HEK293T (cell line): ENCODE measurements at regions not wholly inside any gene's neighbourhood (a gene's known extent, or its start where the extent isn't known, plus 50 kb on each side); places are given as distances from the start of the nearest gene placed in this dataset.
"Not testable (repeated sequence)": the region's sequence is repeated elsewhere in the genome, so short reads cannot be mapped to it uniquely, and the experiment has no call there.

Experiments
- CTCF ChIA-PET: fragments of 350-600 bp; formaldehyde crosslinking; extraction: SDS; loops from one replicate; lab custom pipeline; 2021; ENCODE audit warnings: antibody characterized with exemption, inconsistent platforms; lab: Yijun Ruan, JAX
- POLR2A ChIA-PET: fragments of 350-600 bp; formaldehyde crosslinking; extraction: SDS; loops from one replicate; lab custom pipeline; 2020; ENCODE audit warnings: antibody characterized with exemption, inconsistent platforms; lab: Yijun Ruan, JAX
- DNase-seq: peaks from one replicate; pipeline ENCODE4 v3.0.0; 2012; ENCODE audit warnings: mixed read lengths; ENCODE audit errors: extremely low spot score
- ARNT ChIP-seq: fragments of 450-650 bp; IDR thresholded peaks from 2 replicates; pipeline ENCODE4 v1.6.1; 2017; ENCODE audit warnings: mild to moderate bottlenecking
- BHLHE40 ChIP-seq: fragments of 450-650 bp; IDR thresholded peaks from 2 replicates; pipeline ENCODE4 v1.6.1; 2016; ENCODE audit warnings: mild to moderate bottlenecking, moderate library complexity, borderline replicate concordance
- CTBP1 ChIP-seq: fragments of 450-650 bp; IDR thresholded peaks from 2 replicates; pipeline ENCODE4 v1.6.1; 2016; ENCODE audit warnings: borderline replicate concordance
- ELF4 ChIP-seq: fragments of 450-650 bp; IDR thresholded peaks from 2 replicates; pipeline ENCODE4 v1.6.1; 2017; ENCODE audit warnings: antibody characterized with exemption
- FOXA1 ChIP-seq: fragments of 450-650 bp; IDR thresholded peaks from 2 replicates; pipeline ENCODE4 v1.6.1; 2016; ENCODE audit warnings: mild to moderate bottlenecking
- FOXK2 ChIP-seq: fragments of 450-650 bp; IDR thresholded peaks from 2 replicates; pipeline ENCODE4 v1.6.1; 2016; ENCODE audit warnings: mild to moderate bottlenecking
- FOXM1 ChIP-seq: fragments of 450-650 bp; IDR thresholded peaks from 2 replicates; pipeline ENCODE4 v1.6.1; 2017; ENCODE audit warnings: mild to moderate bottlenecking, borderline replicate concordance
- HDGF ChIP-seq: fragments of 450-650 bp; IDR thresholded peaks from 2 replicates; pipeline ENCODE4 v1.6.1; 2017; ENCODE audit warnings: antibody characterized with exemption, borderline replicate concordance
- L3MBTL2 ChIP-seq: fragments of 450-650 bp; conservative IDR thresholded peaks from 2 replicates; pipeline ENCODE4 v1.6.1; 2016; ENCODE audit warnings: mild to moderate bottlenecking
- LEF1 ChIP-seq: fragments of 450-650 bp; IDR thresholded peaks from 2 replicates; pipeline ENCODE4 v1.6.1; 2017; ENCODE audit warnings: mild to moderate bottlenecking, borderline replicate concordance
- NFRKB ChIP-seq: fragments of 450-650 bp; IDR thresholded peaks from 2 replicates; pipeline ENCODE4 v1.6.1; 2016; ENCODE audit warnings: mild to moderate bottlenecking, moderate library complexity
- SP1 ChIP-seq: fragments of 450-650 bp; IDR thresholded peaks from 2 replicates; pipeline ENCODE4 v1.6.1; 2017
- SUZ12 ChIP-seq: fragments of 450-650 bp; IDR thresholded peaks from 2 replicates; pipeline ENCODE4 v1.6.1; 2016; ENCODE audit warnings: mild to moderate bottlenecking
- TARDBP ChIP-seq: fragments of 450-650 bp; IDR thresholded peaks from 2 replicates; pipeline ENCODE4 v1.6.1; 2016
- ZNF384 ChIP-seq: fragments of 450-650 bp; IDR thresholded peaks from 2 replicates; pipeline ENCODE4 v1.6.1; 2016
- TF ChIP-seq, protein P1 (sequence below): fragments of 450-650 bp; IDR thresholded peaks from 2 replicates; pipeline ENCODE4 v1.6.1; 2016

GRCh38 chr3:139108253-139108969 is 63.7 kb upstream of the PRR23C start:
- DNase-seq = no peak
- ChIA-PET POLR2A (interaction anchor here (0.6 kb wide), 1 partner anchor 515 kb away, joined by 3 read pairs; no protein-coding TSS in a partner anchor), CTCF (no interaction called here)
- TF ChIP-seq TARDBP (no peak), FOXA1 (no peak), LEF1 (no peak), L3MBTL2 (no peak), SUZ12 (no peak), ARNT (no peak), BHLHE40 (no peak), FOXK2 (no peak), HDGF (no peak), FOXM1 (no peak), SP1 (no peak), ZNF384 (no peak)

- ChIA-PET CTCF (no interaction called here), POLR2A (no interaction called here)
- TF ChIP-seq ARNT (no peak), FOXK2 (no peak), TARDBP (no peak), FOXA1 (no peak), LEF1 (no peak), NFRKB (no peak), SP1 (no peak)
- TF ChIP-seq, protein P1, sequence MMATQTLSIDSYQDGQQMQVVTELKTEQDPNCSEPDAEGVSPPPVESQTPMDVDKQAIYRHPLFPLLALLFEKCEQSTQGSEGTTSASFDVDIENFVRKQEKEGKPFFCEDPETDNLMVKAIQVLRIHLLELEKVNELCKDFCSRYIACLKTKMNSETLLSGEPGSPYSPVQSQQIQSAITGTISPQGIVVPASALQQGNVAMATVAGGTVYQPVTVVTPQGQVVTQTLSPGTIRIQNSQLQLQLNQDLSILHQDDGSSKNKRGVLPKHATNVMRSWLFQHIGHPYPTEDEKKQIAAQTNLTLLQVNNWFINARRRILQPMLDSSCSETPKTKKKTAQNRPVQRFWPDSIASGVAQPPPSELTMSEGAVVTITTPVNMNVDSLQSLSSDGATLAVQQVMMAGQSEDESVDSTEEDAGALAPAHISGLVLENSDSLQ = no peak
- no peak for DNase-seq
Measured at GRCh38 chr3:139109271-139109670, 64.6 kb upstream of the PRR23C start.

- TF ChIP-seq FOXM1 (no peak), ARNT (no peak), BHLHE40 (no peak), LEF1 (no peak), HDGF (no peak), TARDBP (no peak), SUZ12 (no peak), FOXK2 (no peak), SP1 (no peak), NFRKB (no peak)
- TF ChIP-seq, protein P1 = no peak
- ChIA-PET CTCF (interaction anchor here (0.7 to 1.9 kb wide), 2 partner anchors 208 to 220 kb away, joined by 5 to 6 read pairs; no protein-coding TSS in a partner anchor), POLR2A (no interaction called here)
- DNase-seq = no peak
Measured at GRCh38 chr3:139110072-139110830, 65.6 kb upstream of the PRR23C start.

GRCh38 chr3:139110929-139111328 is 66.2 kb upstream of the PRR23C start:
- CTCF ChIA-PET = interaction anchor here (0.7 to 3.2 kb wide), 5 partner anchors 10 to 220 kb away, joined by 3 to 29 read pairs (median 6); no protein-coding TSS in a partner anchor
- DNase-seq, POLR2A ChIA-PET: not testable (repeated sequence)

- peak; percentile 67 for DNase-seq
- POLR2A ChIA-PET = no interaction called here
- CTCF ChIA-PET = interaction anchor here (0.5 to 3.2 kb wide), 17 partner anchors 9 to 233 kb away, joined by 3 to 29 read pairs (median 3); no protein-coding TSS in a partner anchor
- TF ChIP-seq TARDBP (no peak), SUZ12 (no peak), ZNF384 (no peak), FOXA1 (no peak), FOXK2 (no peak), L3MBTL2 (no peak), HDGF (no peak), BHLHE40 (no peak), FOXM1 (no peak), CTBP1 (no peak), ARNT (no peak), NFRKB (no peak), ELF4 (no peak), LEF1 (no peak), SP1 (no peak)
- TF ChIP-seq, protein P1 = no peak
Measured at GRCh38 chr3:139111392-139112229, 66.9 kb upstream of the PRR23C start.
